Muscle of arm (tissue), 1 donor: ENCODE measurements at regions not wholly inside any gene's neighbourhood (a gene's known extent, or its start where the extent isn't known, plus 50 kb on each side); places are given as distances from the start of the nearest gene placed in this dataset.
A peak's percentile ranks its signal among the peaks of the same experiment; 100 is the strongest.
"Not testable (repeated sequence)": the region's sequence is repeated elsewhere in the genome, so short reads cannot be mapped to it uniquely, and the experiment has no call there.

Source experiments
- DNase-seq: peaks from one replicate; pipeline ENCODE4 v3.0.0-alpha.2; 2013

DNA sequence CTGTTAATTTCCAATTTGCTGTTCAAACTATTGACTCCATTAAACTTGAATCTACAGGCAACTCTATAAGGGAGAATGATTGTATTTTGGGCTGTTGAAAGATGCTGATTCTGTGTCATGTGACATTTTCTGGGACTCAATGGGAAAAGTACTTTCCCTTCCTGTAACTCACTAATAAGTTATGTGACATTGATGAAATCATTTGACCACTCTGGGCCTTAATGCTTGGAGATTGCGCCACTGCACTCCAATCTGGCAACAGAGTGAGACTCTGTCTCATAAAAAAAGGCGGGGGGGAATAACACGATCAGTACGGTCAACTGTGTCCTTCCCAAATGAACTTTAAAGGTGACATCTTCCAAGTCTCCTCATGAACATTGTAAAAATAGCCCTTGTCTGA, 215.2 kb upstream of the SGO1 start:
- no peak for DNase-seq

GRCh38 chr3:20400686-20401085, 214.7 kb upstream of the SGO1 start:
- no peak for DNase-seq

DNA sequence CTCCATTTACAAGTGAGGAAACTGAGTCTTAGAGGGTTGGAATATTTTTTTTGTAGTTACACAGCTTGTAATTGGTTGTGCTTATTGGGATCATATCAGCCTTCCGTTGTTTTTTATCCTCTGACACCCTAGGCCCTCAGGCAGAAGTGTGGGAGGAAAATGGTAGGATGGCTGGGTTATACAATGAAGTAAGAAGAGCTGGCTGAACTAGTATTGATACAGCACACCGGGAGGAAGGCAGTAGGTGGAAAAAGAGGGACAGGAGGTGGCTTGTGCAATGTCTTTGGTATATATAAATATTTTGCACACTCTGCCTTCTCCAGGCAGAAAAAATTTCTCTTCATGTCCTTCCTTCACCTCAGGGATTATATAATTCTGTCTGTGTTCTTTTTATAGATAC, 214.3 kb upstream of the SGO1 start:
- no peak for DNase-seq

DNA sequence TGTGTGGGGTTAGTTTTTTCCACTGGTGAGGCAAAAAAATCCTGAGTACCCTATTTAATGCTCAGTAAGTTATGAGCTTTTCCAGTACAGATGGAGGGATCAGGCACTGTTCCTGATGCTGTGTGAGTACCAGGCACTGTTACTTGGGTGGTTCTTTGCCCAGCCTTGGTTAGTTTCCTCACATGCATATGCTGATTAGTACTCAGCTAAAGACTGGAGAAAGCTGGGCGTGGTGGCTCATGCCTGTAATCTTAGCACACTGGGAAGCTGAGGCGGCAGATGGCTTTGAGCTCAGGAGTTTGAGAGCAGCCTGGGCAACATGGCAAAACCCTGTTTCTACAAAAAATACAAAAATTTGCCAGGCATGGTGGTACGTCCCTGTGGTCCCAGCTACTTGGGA, 210.3 kb upstream of the SGO1 start:
- DNase-seq: no peak

- no peak for DNase-seq
Observed at GRCh38 chr3:20395692-20396091, 209.7 kb upstream of the SGO1 start.

GRCh38 chr3:20394243-20394642, 208.2 kb upstream of the SGO1 start:
- DNase-seq: no peak

DNA sequence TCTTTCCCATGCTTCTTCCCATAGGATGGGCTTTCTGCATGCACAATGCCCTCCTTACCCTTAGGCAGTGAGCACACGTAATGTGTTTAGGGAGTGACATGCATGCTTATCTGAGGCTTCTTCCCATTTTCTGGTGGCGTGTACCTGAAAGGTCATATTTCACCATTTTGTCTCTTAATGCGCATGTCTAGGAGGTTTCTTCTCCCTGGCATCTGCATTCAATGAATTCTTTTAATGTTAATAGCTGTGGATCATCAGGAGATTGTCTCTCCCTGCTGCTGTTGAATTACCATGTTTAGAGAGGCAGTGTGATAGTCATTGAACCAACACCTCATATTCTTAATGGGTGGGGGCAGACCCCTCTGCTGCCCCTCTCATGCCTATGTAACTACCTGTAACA, 205.6 kb upstream of the SGO1 start:
- no peak for DNase-seq

DNA sequence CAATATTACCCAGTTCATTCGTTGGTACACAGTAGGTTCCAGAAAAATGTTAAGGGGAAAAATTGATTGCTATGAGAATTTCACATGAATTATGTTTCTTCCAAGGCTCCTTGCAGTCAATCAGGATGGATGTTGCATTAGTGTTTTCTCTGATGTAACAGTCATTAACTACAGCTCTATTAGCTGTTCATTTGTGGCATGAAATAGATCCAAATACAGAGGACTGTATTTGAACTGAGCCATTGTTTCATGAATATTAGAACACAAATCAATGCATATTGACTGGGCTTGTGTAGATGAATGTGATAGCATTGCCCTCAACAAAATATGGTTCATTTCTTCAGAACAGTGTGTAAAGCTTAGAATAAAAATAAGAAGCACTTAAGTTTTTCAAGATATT, 203.0 kb upstream of the SGO1 start:
- DNase-seq: no peak

- no peak for DNase-seq
Observed at GRCh38 chr3:20380295-20380694, 194.3 kb upstream of the SGO1 start.

GRCh38 chr3:20378315-20378714, 192.3 kb upstream of the SGO1 start:
- DNase-seq: no peak

GRCh38 chr3:20376665-20377217, 190.7 kb upstream of the SGO1 start:
- DNase-seq: no peak

- no peak for DNase-seq
Observed at GRCh38 chr3:20375302-20375701, 189.3 kb upstream of the SGO1 start.

DNA sequence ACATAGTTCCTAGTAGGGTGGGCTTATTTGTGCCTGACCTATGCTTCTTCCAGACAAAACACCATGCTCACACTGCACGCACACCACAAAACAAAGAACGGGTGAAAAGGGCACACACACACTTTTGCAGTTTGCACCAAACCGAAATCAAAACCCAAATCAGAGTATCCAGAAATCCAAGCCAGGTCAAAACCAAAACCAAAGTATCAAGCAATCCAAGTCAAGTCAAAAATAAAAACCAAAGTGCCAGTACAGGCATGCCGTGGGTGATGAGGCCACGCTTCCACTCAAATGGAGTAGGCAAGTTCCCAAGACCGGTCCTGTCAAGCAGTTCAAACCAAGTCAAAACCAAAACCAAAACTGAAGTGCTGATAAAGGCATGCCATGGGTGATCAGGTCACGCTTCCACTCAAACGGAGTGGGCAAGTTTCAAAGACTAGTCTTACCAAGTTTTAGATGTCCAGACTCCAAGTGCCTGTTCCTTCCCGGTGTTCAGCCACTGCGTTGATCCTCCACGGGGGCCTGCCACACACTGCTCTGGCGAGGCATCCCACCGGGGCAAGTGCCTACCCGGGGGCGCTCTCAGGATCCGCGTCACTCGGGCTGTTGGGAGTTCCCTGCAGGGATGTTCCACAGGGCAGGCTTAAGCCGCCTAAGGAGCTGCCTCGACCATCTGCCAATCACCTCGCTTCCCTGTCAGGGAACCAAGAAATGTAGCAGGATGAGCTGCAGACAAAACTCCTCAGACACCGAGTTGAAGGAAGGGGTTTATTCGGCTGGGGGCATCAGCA, 184.5 kb upstream of the SGO1 start:
- DNase-seq: not testable (repeated sequence)

GRCh38 chr3:20361000-20361399, 175.0 kb upstream of the SGO1 start:
- no peak for DNase-seq

DNA sequence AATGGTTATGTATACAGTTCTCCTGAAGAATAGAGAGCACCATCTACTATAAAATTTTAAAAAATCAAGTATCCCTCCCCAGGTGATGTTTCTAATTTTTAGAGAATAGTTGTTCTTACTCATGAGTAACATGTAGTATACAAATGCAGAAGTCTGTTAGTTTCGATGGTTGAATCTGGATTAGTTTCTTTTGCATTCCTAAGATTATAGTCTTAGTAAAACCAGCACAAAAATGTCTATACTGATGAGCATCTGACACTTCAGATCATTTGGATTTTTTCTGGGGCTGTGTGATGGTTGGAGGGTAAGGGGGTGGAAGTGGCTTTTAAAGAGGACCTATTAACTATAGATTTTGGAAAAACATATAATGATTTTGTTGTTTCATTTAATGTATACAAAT, 167.3 kb upstream of the SGO1 start:
- no peak for DNase-seq

DNA sequence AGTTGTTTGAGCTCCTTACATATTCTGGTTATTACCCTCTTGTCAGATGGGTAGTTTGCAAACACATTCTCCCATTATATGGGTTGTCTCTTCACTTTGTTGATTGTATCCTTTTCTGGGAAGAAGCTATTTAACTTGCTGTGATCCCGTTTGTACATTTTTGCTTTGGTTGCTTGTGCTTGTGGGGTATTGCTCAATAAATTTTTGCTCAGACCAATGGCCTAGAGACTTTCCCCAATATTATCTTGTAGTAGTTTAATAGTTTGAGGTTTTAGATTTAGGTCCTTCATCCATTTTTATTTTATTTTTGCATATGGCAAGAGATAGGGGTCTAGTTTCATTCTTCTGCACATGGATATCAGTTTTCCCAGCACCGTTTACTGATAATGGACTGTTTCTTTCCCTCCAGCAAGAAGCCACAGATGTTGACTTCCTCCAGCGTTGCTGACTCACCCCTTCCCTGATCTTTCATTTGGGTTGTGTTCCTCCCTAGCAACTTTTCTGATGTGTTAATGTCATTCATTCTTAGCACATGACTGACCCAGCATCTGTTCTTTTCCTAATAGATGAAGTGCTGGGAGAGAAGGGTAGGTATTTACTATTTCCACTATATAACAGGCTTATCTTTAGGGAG, 166.7 kb upstream of the SGO1 start:
- DNase-seq: no peak

- no peak for DNase-seq
Observed at GRCh38 chr3:20350449-20350848, 164.4 kb upstream of the SGO1 start.

- DNase-seq: no peak
Observed at GRCh38 chr3:20346916-20347315, 160.9 kb upstream of the SGO1 start.

GRCh38 chr3:20346369-20346768, 160.4 kb upstream of the SGO1 start:
- DNase-seq: no peak

DNA sequence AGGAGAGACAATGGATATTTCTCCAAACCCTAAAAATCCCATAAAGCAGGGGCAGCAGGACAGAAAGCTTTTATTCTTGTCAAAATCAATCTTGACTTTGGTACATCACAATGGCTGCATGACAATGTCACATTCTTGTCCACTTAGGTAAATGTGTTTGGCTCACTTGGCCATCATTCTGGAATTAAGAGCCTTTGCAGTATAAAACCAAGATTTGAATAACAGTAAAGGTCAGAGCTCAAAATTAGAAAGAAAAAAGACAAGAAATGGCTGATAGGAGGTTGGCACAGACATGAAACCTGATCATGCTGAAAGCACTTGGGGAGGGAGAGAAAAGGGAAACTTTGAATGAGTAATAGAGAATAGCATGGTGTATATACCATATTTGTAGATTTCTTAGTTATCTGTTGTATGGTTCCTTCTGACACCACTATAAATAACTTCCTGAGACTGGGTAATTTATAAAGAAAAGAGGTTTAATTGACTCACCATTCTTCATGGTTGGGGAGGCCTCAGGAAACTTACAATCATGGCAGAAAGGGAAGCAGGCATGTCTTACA, 158.5 kb upstream of the SGO1 start:
- DNase-seq: no peak

- DNase-seq: no peak
Observed at GRCh38 chr3:20343790-20344189, 157.8 kb upstream of the SGO1 start.

- DNase-seq: peak; percentile 89
Observed at GRCh38 chr3:20340324-20340928, 154.4 kb upstream of the SGO1 start.

- no peak for DNase-seq
Observed at GRCh38 chr3:20336572-20336971, 150.6 kb upstream of the SGO1 start.
